ENCODE measurements at regions not wholly inside any gene's neighbourhood (a gene's known extent, or its start where the extent isn't known, plus 50 kb on each side); places are given as distances from the start of the nearest gene placed in this dataset.

DNA sequence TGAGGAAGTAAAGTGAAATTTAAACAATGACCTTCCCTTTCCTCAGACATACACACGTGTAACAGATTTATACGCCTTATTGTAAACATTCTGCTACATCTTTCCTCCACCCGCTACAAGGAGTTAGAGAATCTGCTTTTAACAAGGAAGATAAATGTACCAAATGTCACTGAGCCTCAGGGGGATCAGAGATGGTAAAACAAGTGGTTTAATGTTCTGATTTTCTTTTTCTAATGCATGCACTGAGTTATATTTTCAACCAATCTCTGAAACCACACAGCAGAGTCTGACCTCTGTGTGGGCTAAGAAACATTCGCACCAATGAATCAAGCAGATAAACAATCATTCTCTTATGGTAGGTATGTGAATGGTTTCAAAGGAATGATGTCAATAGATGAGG lies 599.5 kb downstream of the ARL4A start:
- H3K4me1 ChIP-seq (ENCODE audit: control insufficient read depth, low read length), result no peaks in the 10 kb centered on the region
- H3K36me3 ChIP-seq (ENCODE audit: control insufficient read depth, low read length), result no peaks in the 10 kb centered on the region
- H3K27me3 ChIP-seq (ENCODE audit: control insufficient read depth, low read length), result no peaks in the 10 kb centered on the region
- H3K27ac ChIP-seq (ENCODE audit: low read depth, low read length), result no peak overlapping the region
- H3F3A ChIP-seq (ENCODE audit: control insufficient read depth, insufficient read depth), result no peaks in the 10 kb centered on the region
- H3K4me3 ChIP-seq (ENCODE audit: low read length), result no peak overlapping the region
- no peaks in the 10 kb centered on the region for H3K9me3 ChIP-seq (ENCODE audit: control insufficient read depth, insufficient read depth, low read length)
- TF ChIP-seq, protein P1, sequence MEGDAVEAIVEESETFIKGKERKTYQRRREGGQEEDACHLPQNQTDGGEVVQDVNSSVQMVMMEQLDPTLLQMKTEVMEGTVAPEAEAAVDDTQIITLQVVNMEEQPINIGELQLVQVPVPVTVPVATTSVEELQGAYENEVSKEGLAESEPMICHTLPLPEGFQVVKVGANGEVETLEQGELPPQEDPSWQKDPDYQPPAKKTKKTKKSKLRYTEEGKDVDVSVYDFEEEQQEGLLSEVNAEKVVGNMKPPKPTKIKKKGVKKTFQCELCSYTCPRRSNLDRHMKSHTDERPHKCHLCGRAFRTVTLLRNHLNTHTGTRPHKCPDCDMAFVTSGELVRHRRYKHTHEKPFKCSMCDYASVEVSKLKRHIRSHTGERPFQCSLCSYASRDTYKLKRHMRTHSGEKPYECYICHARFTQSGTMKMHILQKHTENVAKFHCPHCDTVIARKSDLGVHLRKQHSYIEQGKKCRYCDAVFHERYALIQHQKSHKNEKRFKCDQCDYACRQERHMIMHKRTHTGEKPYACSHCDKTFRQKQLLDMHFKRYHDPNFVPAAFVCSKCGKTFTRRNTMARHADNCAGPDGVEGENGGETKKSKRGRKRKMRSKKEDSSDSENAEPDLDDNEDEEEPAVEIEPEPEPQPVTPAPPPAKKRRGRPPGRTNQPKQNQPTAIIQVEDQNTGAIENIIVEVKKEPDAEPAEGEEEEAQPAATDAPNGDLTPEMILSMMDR (IDR thresholded peaks at IDR 0.05; ENCODE audit: low read depth, low read length, poor library complexity, severe bottlenecking), result no peak
- no peaks in the 10 kb centered on the region for H3K9me2 ChIP-seq (replicated peaks; ENCODE audit: control insufficient read depth, low read length)
- H3K4me2 ChIP-seq (ENCODE audit: low read length), result no peak overlapping the region
- no peaks in the 10 kb centered on the region for H4K20me1 ChIP-seq (ENCODE audit: control insufficient read depth, insufficient read depth, low read depth, low read length)
- no peaks in the 10 kb centered on the region for H3K79me2 ChIP-seq (ENCODE audit: control insufficient read depth, low read length)

DNA sequence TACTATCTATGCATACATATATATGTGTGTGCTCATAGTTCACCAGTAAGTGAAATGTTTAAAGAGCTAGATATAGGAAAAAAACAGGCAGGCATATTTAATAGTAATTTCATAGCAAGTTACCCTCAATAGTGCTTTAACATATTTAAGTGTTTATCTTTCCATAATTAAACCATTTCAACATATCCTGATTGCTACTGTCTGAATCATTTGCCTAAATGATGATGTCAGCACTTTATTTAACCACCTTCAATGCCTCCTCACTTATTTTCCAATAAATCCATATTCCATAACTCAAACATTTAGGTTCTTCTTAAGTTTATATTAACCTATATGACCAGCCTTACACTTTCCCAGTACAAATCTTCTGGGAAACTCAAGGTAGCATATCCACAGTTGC lies 601.1 kb downstream of the ARL4A start:
- Histone ChIP-seq H3K27ac (ENCODE audit: low read depth, low read length) (no peak overlapping the region), H3K79me2 (ENCODE audit: control insufficient read depth, low read length) (no peaks in the 10 kb centered on the region), H3K4me3 (ENCODE audit: low read length) (no peak overlapping the region), H3K4me1 (ENCODE audit: control insufficient read depth, low read length) (no peaks in the 10 kb centered on the region), H3K36me3 (ENCODE audit: control insufficient read depth, low read length) (no peaks in the 10 kb centered on the region), H3K9me2 (replicated peaks; ENCODE audit: control insufficient read depth, low read length) (no peaks in the 10 kb centered on the region), H3K27me3 (ENCODE audit: control insufficient read depth, low read length) (no peaks in the 10 kb centered on the region), H3K4me2 (ENCODE audit: low read length) (no peak overlapping the region), H3F3A (ENCODE audit: control insufficient read depth, insufficient read depth) (no peaks in the 10 kb centered on the region), H3K9me3 (ENCODE audit: control insufficient read depth, insufficient read depth, low read length) (no peaks in the 10 kb centered on the region), H4K20me1 (ENCODE audit: control insufficient read depth, insufficient read depth, low read depth, low read length) (no peaks in the 10 kb centered on the region)
- TF ChIP-seq, protein P1 (IDR thresholded peaks at IDR 0.05; ENCODE audit: low read depth, low read length, poor library complexity, severe bottlenecking), result no peak
- no peak for TF ChIP-seq EZH2phosphoT487 (IDR thresholded peaks at IDR 0.05; ENCODE audit: borderline replicate concordance, low read length)

DNA sequence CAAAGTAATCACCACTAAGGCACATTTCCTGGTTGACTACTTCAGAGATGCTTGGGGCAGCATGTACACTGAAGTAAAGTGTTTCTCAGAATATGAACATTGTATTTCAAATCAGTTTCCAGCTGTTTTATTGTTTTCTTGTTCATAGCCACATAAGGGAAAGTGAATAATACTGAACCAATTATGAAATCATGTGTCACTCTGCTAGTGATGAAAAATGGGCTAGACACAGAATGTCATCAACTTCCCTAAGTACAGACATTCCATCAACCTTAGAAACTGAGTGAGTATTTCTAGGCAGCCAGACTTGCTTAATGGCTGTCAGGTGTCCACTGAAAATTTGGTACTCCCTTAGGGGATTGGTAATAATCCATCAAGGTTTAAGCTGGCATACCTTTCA lies 603.5 kb downstream of the ARL4A start:
- H3K27ac ChIP-seq (ENCODE audit: low read depth, low read length), result no peak overlapping the region
- no peaks in the 10 kb centered on the region for H3K36me3 ChIP-seq (ENCODE audit: control insufficient read depth, low read length)
- TF ChIP-seq, protein P1 (IDR thresholded peaks at IDR 0.05; ENCODE audit: low read depth, low read length, poor library complexity, severe bottlenecking), result no peak
- TF ChIP-seq EZH2phosphoT487 (IDR thresholded peaks at IDR 0.05; ENCODE audit: borderline replicate concordance, low read length), result no peak
- H3K27me3 ChIP-seq (ENCODE audit: control insufficient read depth, low read length), result no peaks in the 10 kb centered on the region
- no peak overlapping the region for H3K4me2 ChIP-seq (ENCODE audit: low read length)
- H3F3A ChIP-seq (ENCODE audit: control insufficient read depth, insufficient read depth), result no peaks in the 10 kb centered on the region
- H4K20me1 ChIP-seq (ENCODE audit: control insufficient read depth, insufficient read depth, low read depth, low read length), result no peaks in the 10 kb centered on the region
- H3K9me2 ChIP-seq (replicated peaks; ENCODE audit: control insufficient read depth, low read length), result no peaks in the 10 kb centered on the region
- H3K4me1 ChIP-seq (ENCODE audit: control insufficient read depth, low read length), result no peaks in the 10 kb centered on the region
- no peaks in the 10 kb centered on the region for H3K79me2 ChIP-seq (ENCODE audit: control insufficient read depth, low read length)
- H3K9me3 ChIP-seq (ENCODE audit: control insufficient read depth, insufficient read depth, low read length), result no peaks in the 10 kb centered on the region
- no peak overlapping the region for H3K4me3 ChIP-seq (ENCODE audit: low read length)

All from DOHH2 (cell line).